ENCODE measurements at regions not wholly inside any gene's neighbourhood (a gene's known extent, or its start where the extent isn't known, plus 50 kb on each side); places are given as distances from the start of the nearest gene placed in this dataset.

DNA sequence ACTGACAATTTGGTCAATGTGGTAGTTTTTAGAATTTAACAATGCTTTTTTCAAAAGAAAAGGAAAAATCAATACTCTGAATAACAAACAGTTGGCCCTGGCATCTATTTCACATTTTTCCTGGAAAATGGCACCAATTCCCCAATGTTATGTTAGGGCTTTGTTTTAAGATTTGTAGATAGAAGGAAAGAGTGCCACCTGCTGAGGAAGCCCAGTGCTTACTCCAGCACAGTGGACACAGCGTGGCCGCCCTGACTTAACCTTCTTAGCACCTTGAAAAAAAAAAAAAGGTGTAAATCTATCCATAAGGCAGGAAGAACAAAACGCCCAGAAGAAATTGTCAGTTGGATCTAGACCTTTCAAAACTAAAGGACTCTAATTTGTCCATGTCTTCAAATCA is 110.7 kb upstream of the CNTN4 start:
- Histone ChIP-seq H3K4me1 (ENCODE audit: insufficient read depth, low read length) (no peaks in the 10 kb centered on the region), H3K4me3 (ENCODE audit: low read length) (no peak overlapping the region), H3K36me3 (ENCODE audit: insufficient read depth, low read length) (no peaks in the 10 kb centered on the region), H3K27me3 (ENCODE audit: control insufficient read depth in 1 of 2, insufficient read depth in 2 of 2, low read length in 2 of 2) (no peaks in the 10 kb centered on the region), H3K27ac (ENCODE audit: low read depth in 1 of 2, low read length in 2 of 2) (no peak overlapping the region), H3K9me3 (ENCODE audit: control insufficient read depth in 1 of 2, insufficient read depth in 1 of 2, low read length in 2 of 2) (peaks cover 0 to 10% of the 10 kb centered on the region in 2 experiments)
- no peak overlapping the region for H3K27ac Mint-ChIP-seq
- DNase-seq: no peak
- intact Hi-C loops (cut with DNase I, micrococcal nuclease): no loop called here
- peaks cover 6% of the 10 kb centered on the region for H3K9me3 Mint-ChIP-seq
- no peak overlapping the region for H3K4me3 Mint-ChIP-seq
- CTCF ChIA-PET: no interaction called here
- no peaks in the 10 kb centered on the region for H3K36me3 Mint-ChIP-seq (ENCODE audit: low read depth)
- POLR2A ChIA-PET: no interaction called here
- H3K4me1 Mint-ChIP-seq (ENCODE audit: low read depth): no peaks in the 10 kb centered on the region
- H3K27me3 Mint-ChIP-seq: no peaks in the 10 kb centered on the region
- ATAC-seq (ENCODE audit: poor library complexity): no peak
- TF ChIP-seq, protein P1, sequence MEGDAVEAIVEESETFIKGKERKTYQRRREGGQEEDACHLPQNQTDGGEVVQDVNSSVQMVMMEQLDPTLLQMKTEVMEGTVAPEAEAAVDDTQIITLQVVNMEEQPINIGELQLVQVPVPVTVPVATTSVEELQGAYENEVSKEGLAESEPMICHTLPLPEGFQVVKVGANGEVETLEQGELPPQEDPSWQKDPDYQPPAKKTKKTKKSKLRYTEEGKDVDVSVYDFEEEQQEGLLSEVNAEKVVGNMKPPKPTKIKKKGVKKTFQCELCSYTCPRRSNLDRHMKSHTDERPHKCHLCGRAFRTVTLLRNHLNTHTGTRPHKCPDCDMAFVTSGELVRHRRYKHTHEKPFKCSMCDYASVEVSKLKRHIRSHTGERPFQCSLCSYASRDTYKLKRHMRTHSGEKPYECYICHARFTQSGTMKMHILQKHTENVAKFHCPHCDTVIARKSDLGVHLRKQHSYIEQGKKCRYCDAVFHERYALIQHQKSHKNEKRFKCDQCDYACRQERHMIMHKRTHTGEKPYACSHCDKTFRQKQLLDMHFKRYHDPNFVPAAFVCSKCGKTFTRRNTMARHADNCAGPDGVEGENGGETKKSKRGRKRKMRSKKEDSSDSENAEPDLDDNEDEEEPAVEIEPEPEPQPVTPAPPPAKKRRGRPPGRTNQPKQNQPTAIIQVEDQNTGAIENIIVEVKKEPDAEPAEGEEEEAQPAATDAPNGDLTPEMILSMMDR (IDR thresholded peaks at IDR 0.05): no peak

DNA sequence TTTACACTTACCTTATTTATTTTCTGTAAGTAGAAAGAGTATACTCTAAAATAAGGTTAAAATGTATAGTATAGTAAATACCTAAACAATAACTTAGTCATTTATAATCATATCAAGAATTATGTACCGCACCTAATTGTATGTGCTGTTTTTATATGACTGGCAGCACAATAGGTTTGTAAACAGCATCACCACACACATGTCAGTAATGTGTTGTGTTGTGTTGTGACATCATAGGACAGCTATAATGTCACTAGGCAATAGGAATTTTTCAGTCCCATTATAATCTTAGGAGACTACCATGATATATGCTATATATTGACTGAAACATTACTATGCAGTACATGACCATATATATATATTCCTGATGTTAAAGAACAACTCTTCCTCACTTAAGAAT is 99.9 kb upstream of the CNTN4 start:
- POLR2A ChIA-PET: no interaction called here
- H3K27me3 ChIP-seq (ENCODE audit: control insufficient read depth in 1 of 2, insufficient read depth in 2 of 2, low read length in 2 of 2): no peaks in the 10 kb centered on the region
- Mint-ChIP-seq H3K4me1 (ENCODE audit: low read depth) (no peaks in the 10 kb centered on the region), H3K9me3 (peaks cover 5% of the 10 kb centered on the region), H3K4me3 (no peak overlapping the region), H3K27ac (no peak overlapping the region), H3K27me3 (no peaks in the 10 kb centered on the region), H3K36me3 (ENCODE audit: low read depth) (no peaks in the 10 kb centered on the region)
- CTCF ChIA-PET: no interaction called here
- no peak for ATAC-seq (ENCODE audit: poor library complexity)
- TF ChIP-seq, protein P1 (IDR thresholded peaks at IDR 0.05): no peak
- intact Hi-C loops (cut with DNase I, micrococcal nuclease): no loop called here
- no peaks in the 10 kb centered on the region for H3K4me1 ChIP-seq (ENCODE audit: insufficient read depth, low read length)
- peaks cover 0 to 4% of the 10 kb centered on the region in 2 experiments for H3K9me3 ChIP-seq (ENCODE audit: control insufficient read depth in 1 of 2, insufficient read depth in 1 of 2, low read length in 2 of 2)
- DNase-seq: no peak
- H3K36me3 ChIP-seq (ENCODE audit: insufficient read depth, low read length): no peaks in the 10 kb centered on the region
- H3K27ac ChIP-seq (ENCODE audit: low read depth in 1 of 2, low read length in 2 of 2): no peak overlapping the region
- no peak overlapping the region for H3K4me3 ChIP-seq (ENCODE audit: low read length)

DNA sequence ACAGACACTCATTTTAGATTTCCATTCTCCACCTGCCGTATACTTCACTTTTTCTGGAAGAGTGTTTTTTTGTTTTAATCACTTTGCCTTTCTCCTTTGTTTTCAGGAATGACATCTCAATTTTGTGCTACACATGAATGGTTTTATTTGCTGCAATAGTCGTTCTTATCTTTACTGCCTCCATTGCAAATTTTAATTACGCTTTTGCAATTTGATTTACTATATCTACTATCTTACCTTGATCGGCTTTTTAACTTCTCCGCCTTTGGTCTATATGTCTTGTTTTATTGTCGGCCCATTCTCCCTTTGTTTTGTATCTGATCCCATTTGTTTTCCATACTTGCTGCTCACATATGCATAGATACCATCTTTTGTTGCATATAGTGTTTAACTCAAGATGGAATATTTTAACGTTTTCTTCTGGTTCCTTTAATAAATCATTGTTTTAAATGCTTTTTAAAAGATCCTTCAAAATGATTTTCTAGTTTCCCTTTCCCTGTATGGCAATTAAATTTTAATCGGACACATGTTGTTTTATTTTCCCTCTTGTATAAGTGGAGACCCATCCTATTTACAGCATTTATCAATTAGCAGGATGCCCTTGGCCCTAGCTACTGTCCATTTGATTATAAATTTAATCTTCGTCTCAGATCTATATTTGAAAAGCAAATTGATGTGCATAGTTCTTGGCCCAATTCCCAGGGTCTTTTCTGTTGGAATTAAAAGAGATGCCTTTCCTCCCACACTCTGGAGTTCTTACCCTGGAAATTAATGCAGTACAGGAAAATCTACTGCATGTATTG is 97.2 kb upstream of the CNTN4 start:
- no peaks in the 10 kb centered on the region for H3K4me1 ChIP-seq (ENCODE audit: insufficient read depth, low read length)
- Mint-ChIP-seq H3K9me3 (peaks cover 5% of the 10 kb centered on the region), H3K4me1 (ENCODE audit: low read depth) (no peaks in the 10 kb centered on the region), H3K4me3 (no peak overlapping the region), H3K27me3 (no peaks in the 10 kb centered on the region), H3K36me3 (ENCODE audit: low read depth) (no peaks in the 10 kb centered on the region), H3K27ac (no peak overlapping the region)
- ATAC-seq (ENCODE audit: poor library complexity): no peak
- CTCF ChIA-PET: no interaction called here
- POLR2A ChIA-PET: no interaction called here
- H3K36me3 ChIP-seq (ENCODE audit: insufficient read depth, low read length): no peaks in the 10 kb centered on the region
- no peak overlapping the region for H3K4me3 ChIP-seq (ENCODE audit: low read length)
- TF ChIP-seq, protein P1 (IDR thresholded peaks at IDR 0.05): no peak
- no peaks in the 10 kb centered on the region for H3K27me3 ChIP-seq (ENCODE audit: control insufficient read depth in 1 of 2, insufficient read depth in 2 of 2, low read length in 2 of 2)
- H3K27ac ChIP-seq (ENCODE audit: low read depth in 1 of 2, low read length in 2 of 2): no peak overlapping the region
- no peak for DNase-seq
- intact Hi-C loops (cut with DNase I, micrococcal nuclease): no loop called here
- H3K9me3 ChIP-seq (ENCODE audit: control insufficient read depth in 1 of 2, insufficient read depth in 1 of 2, low read length in 2 of 2): no peaks in the 10 kb centered on the region

Data from CD4-positive, alpha-beta T cell (primary cell).